SK-N-SH (cell line): ENCODE measurements at regions not wholly inside any gene's neighbourhood (a gene's known extent, or its start where the extent isn't known, plus 50 kb on each side); places are given as distances from the start of the nearest gene placed in this dataset.

Experiments used
- CTCF ChIA-PET: fragments of 300-600, 350-600 bp; formaldehyde crosslinking; extraction: SDS; loops from one replicate; lab custom pipeline; 2021; lab: Yijun Ruan, JAX
- POLR2A ChIA-PET: fragments of 350-600 bp; sonication (Branson Sonifier 250); formaldehyde crosslinking; extraction: SDS; loops from one replicate; lab custom pipeline; 2020; ENCODE audit warnings: antibody characterized with exemption, inconsistent platforms; lab: Yijun Ruan, JAX
- DNase-seq: peaks from one replicate; pipeline ENCODE4 v3.0.0; 2012
- H2AFZ ChIP-seq: fragments of 200-600 bp; sonication (generic); 2 replicates; pipeline ENCODE4 v1.8.1; 2016; ENCODE audit warnings: antibody characterized with exemption, mild to moderate bottlenecking, low read depth
- H3F3A ChIP-seq: fragments of 200-600 bp; sonication (generic); replicated peaks from 2 replicates; pipeline ENCODE3; 2016; ENCODE audit warnings: antibody characterized with exemption, mild to moderate bottlenecking; ENCODE audit not compliant: insufficient read depth
- H3K27ac ChIP-seq, 2 experiments: fragments of 200-500 bp in 1 of 2; fragments of 200-600 bp in 1 of 2; sonication (Bioruptor generic) in 1 of 2; sonication (generic), shearing (Covaris generic) in 1 of 2; 2 replicates each; pipeline versions ENCODE4 v1.5.1 to v1.6.1; 2014 to 2016; ENCODE audit warnings: low read depth in 2 of 2, inconsistent platforms in 1 of 2, low read length in 1 of 2, mild to moderate bottlenecking in 1 of 2, mixed read lengths in 1 of 2
- H3K27me3 ChIP-seq: fragments of 200-600 bp; sonication (generic), shearing (Covaris generic); 2 replicates; pipeline ENCODE4 v1.6.1; 2016; ENCODE audit warnings: mixed run types; ENCODE audit not compliant: insufficient read depth
- H3K36me3 ChIP-seq, 2 experiments: fragments of 200-500 bp in 1 of 2; fragments of 200-600 bp in 1 of 2; sonication (Bioruptor generic) in 1 of 2; sonication (generic) in 1 of 2; replicated peaks in 1 of 2; 2 replicates each; pipeline versions ENCODE3 to v1.5.1; 2014 to 2016; ENCODE audit warnings: low read length in 1 of 2, mild to moderate bottlenecking in 1 of 2; ENCODE audit not compliant: insufficient read depth in 2 of 2, control insufficient read depth in 1 of 2
- H3K4me1 ChIP-seq, 2 experiments: fragments of 200-500 bp in 1 of 2; fragments of 200-600 bp in 1 of 2; sonication (Bioruptor generic) in 1 of 2; sonication (generic), shearing (Covaris generic) in 1 of 2; 2 replicates each; pipeline versions ENCODE4 v1.5.1 to v1.6.1; 2014 to 2016; ENCODE audit warnings: low read depth in 1 of 2, low read length in 1 of 2, mixed run types in 1 of 2; ENCODE audit not compliant: insufficient read depth in 2 of 2, control insufficient read depth in 1 of 2
- H3K4me2 ChIP-seq: fragments of 200-600 bp; sonication (generic), shearing (Covaris generic); 2 replicates; pipeline ENCODE4 v1.6.1; 2017; ENCODE audit warnings: mixed run types
- H3K4me3 ChIP-seq, 2 experiments: fragments of 200-500 bp in 1 of 2; fragments of 200-600 bp in 1 of 2; sonication (Bioruptor generic) in 1 of 2; sonication (generic), shearing (Covaris generic) in 1 of 2; 2 replicates each; pipeline versions ENCODE4 v1.5.1 to v1.8.1; 2014 to 2016; ENCODE audit warnings: low read depth in 2 of 2, inconsistent platforms in 1 of 2, low read length in 1 of 2, mild to moderate bottlenecking in 1 of 2, mixed read lengths in 1 of 2, moderate library complexity in 1 of 2
- H3K79me2 ChIP-seq: fragments of 200-600 bp; sonication (generic); 2 replicates; pipeline ENCODE4 v1.8.1; 2017; ENCODE audit warnings: mild to moderate bottlenecking; ENCODE audit not compliant: insufficient read depth
- H3K9ac ChIP-seq: fragments of 200-600 bp; sonication (generic); 2 replicates; pipeline ENCODE4 v1.6.1; 2017; ENCODE audit warnings: mixed run types
- H3K9me2 ChIP-seq: fragments of 200-600 bp; sonication (generic); 2 replicates; pipeline ENCODE4 v1.6.1; 2017; ENCODE audit warnings: mixed run types
- H3K9me3 ChIP-seq: fragments of 200-600 bp; sonication (generic); 2 replicates; pipeline ENCODE4 v1.6.1; 2017; ENCODE audit warnings: mixed run types, mild to moderate bottlenecking, moderate library complexity
- H4K20me1 ChIP-seq: fragments of 200-600 bp; sonication (generic); 2 replicates; pipeline ENCODE4 v1.6.1; 2017; ENCODE audit warnings: mild to moderate bottlenecking, mixed run types; ENCODE audit not compliant: insufficient read depth
- CHD2 ChIP-seq: fragments of 150-350 bp; IDR thresholded peaks from 2 replicates; pipeline ENCODE4 v1.6.1; 2018; ENCODE audit warnings: low read length; ENCODE audit not compliant: partially characterized antibody
- EP300 ChIP-seq, 2 experiments: IDR thresholded peaks; 2 replicates each; pipeline versions ENCODE4 v1.4.0 to v1.6.1; 2012; ENCODE audit warnings: borderline replicate concordance in 1 of 2, low read depth in 1 of 2, low read length in 1 of 2
- EZH2phosphoT487 ChIP-seq: fragments of 200-600 bp; sonication (generic); IDR thresholded peaks from 2 replicates; pipeline ENCODE4 v1.6.1; 2017; ENCODE audit warnings: low read depth, mixed run types, mild to moderate bottlenecking, antibody characterized with exemption, moderate library complexity, borderline replicate concordance
- FOXJ3 ChIP-seq: sonication (generic); formaldehyde crosslinking; IDR thresholded peaks from 2 replicates; pipeline ENCODE4 v1.5.1; 2020; ENCODE audit warnings: mild to moderate bottlenecking, missing genetic modification reagents
- FOXM1 ChIP-seq: IDR thresholded peaks from 2 replicates; pipeline ENCODE4 v1.4.0; 2012; ENCODE audit warnings: low read depth, mild to moderate bottlenecking
- JUND ChIP-seq: IDR thresholded peaks from 2 replicates; pipeline ENCODE4 v1.4.0; 2012
- MEF2A ChIP-seq: IDR thresholded peaks from 2 replicates; pipeline ENCODE4 v1.4.0; 2012; ENCODE audit warnings: low read depth, borderline replicate concordance
- MXI1 ChIP-seq: IDR thresholded peaks from 2 replicates; pipeline ENCODE4 v1.6.1; 2012; ENCODE audit warnings: mild to moderate bottlenecking, low read depth, low read length, improper control_type of control experiment
- NRF1 ChIP-seq: IDR thresholded peaks from 2 replicates; pipeline ENCODE4 v1.6.1; 2012; ENCODE audit warnings: low read depth, mild to moderate bottlenecking, low read length
- POLR2AphosphoS5 ChIP-seq: IDR thresholded peaks from 2 replicates; pipeline ENCODE4 v1.6.1; 2012; ENCODE audit warnings: low read depth, low read length
- RCOR1 ChIP-seq: fragments of 150-350 bp; IDR thresholded peaks from 2 replicates; pipeline ENCODE4 v1.6.1; 2017; ENCODE audit warnings: antibody characterized with exemption, low read length
- RXRA ChIP-seq: IDR thresholded peaks from 2 replicates; pipeline ENCODE4 v1.4.0; 2012; ENCODE audit warnings: low read depth, mild to moderate bottlenecking, borderline replicate concordance
- TAF1 ChIP-seq: IDR thresholded peaks from 2 replicates; pipeline ENCODE4 v1.6.1; 2012; ENCODE audit warnings: low read depth, mild to moderate bottlenecking, low read length, moderate library complexity, borderline replicate concordance
- YY1 ChIP-seq: IDR thresholded peaks from 2 replicates; pipeline ENCODE4 v1.4.0; 2012; ENCODE audit warnings: low read depth, mild to moderate bottlenecking
- WGBS: methylation state at CpG from one replicate; pipeline ENCODE4 v1.1.6; 2017; ENCODE audit warnings: low lambda C conversion rate; 5-methylcytosine and 5-hydroxymethylcytosine counted together
- TF ChIP-seq, protein P1 (sequence below): IDR thresholded peaks from 2 replicates; pipeline ENCODE4 v1.6.1; 2012; ENCODE audit warnings: mild to moderate bottlenecking, low read depth, low read length, moderate library complexity
- TF ChIP-seq, protein P2 (sequence below): IDR thresholded peaks from 2 replicates; pipeline ENCODE4; 2012

DNA sequence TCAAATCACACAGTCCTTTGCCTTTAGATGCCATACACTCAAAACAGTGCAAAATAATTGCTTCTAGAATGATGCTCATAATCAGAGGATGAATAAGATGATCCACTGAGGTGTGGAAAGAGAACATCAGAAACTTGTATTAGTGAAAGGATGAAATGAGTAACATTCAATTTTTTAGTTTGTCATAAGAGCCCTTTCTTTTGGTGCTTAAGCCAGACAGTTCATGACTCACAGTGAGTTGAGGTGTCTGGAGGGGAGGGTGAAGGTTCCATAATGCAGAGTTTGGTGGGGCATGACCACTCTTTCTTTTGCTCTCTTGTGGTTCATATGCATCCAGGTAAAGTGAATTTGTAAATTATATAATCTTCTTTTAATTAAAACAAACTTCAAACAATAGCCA lies 415.0 kb upstream of the CELF4 start:
- no peak overlapping the region for H3K4me2 ChIP-seq
- DNase-seq: no peak
- ChIA-PET POLR2A (no interaction called here), CTCF (no interaction called here)
- no peaks in the 10 kb centered on the region for H3F3A ChIP-seq
- H3K9me2 ChIP-seq: no peaks in the 10 kb centered on the region
- H3K9me3 ChIP-seq: no peaks in the 10 kb centered on the region; the same call in 1 of the 2 replicates
- H2AFZ ChIP-seq: no peak overlapping the region
- H4K20me1 ChIP-seq: no peaks in the 10 kb centered on the region
- no peak overlapping the region for H3K27ac ChIP-seq
- no peak overlapping the region for H3K4me3 ChIP-seq
- H3K36me3 ChIP-seq: no peaks in the 10 kb centered on the region
- H3K27me3 ChIP-seq: no peaks in the 10 kb centered on the region
- no peak for TF ChIP-seq YY1
- TF ChIP-seq, protein P1, sequence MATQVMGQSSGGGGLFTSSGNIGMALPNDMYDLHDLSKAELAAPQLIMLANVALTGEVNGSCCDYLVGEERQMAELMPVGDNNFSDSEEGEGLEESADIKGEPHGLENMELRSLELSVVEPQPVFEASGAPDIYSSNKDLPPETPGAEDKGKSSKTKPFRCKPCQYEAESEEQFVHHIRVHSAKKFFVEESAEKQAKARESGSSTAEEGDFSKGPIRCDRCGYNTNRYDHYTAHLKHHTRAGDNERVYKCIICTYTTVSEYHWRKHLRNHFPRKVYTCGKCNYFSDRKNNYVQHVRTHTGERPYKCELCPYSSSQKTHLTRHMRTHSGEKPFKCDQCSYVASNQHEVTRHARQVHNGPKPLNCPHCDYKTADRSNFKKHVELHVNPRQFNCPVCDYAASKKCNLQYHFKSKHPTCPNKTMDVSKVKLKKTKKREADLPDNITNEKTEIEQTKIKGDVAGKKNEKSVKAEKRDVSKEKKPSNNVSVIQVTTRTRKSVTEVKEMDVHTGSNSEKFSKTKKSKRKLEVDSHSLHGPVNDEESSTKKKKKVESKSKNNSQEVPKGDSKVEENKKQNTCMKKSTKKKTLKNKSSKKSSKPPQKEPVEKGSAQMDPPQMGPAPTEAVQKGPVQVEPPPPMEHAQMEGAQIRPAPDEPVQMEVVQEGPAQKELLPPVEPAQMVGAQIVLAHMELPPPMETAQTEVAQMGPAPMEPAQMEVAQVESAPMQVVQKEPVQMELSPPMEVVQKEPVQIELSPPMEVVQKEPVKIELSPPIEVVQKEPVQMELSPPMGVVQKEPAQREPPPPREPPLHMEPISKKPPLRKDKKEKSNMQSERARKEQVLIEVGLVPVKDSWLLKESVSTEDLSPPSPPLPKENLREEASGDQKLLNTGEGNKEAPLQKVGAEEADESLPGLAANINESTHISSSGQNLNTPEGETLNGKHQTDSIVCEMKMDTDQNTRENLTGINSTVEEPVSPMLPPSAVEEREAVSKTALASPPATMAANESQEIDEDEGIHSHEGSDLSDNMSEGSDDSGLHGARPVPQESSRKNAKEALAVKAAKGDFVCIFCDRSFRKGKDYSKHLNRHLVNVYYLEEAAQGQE: no peak
- H3K4me1 ChIP-seq: no peaks in the 10 kb centered on the region
- H3K79me2 ChIP-seq: no peaks in the 10 kb centered on the region
- no peak overlapping the region for H3K9ac ChIP-seq

DNA sequence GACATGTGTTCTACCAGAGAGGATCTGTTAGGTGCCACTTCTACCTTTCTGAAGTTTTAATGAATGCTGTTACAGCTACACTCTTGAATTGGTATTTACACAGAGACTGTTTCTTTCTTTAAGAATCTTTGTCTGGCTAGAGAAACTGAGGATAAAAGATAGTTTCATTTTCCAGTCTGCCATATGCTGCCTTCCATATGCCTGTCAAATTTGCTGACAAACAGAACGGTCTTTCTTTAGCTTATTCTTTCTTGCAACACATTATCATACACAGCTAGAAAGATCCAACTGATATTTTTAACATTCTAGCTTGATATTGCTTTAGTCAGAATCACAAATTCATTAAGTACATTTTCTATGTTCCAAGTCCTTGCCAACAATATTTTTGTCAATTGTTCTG lies 409.8 kb upstream of the CELF4 start:
- DNase-seq: no peak

DNA sequence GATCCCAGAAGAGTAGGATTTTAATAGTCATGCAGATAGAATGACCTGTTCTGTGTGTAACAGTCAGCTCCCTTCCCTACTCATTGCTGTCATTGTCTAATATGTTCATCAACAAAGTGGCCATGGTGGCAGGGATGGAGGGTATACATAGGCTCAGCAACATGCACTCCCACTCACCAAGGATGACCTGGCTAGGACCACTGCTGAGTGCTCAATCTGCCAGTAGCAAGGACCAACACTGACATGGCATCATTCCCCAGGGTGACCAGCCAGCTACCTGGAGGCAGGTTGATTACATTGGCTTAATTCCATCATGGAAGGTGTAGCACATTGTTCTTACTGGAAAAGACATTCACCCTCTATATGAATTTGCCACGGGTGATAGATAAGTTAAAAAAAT lies 401.7 kb upstream of the CELF4 start:
- Histone ChIP-seq H3K9me2 (no peaks in the 10 kb centered on the region), H3K4me3 (no peak overlapping the region), H3F3A (no peaks in the 10 kb centered on the region), H3K27ac (no peak overlapping the region), H3K79me2 (no peaks in the 10 kb centered on the region), H3K4me2 (no peak overlapping the region), H3K27me3 (no peaks in the 10 kb centered on the region), H3K4me1 (no peaks in the 10 kb centered on the region; a peak in 1 of 4 replicates), H4K20me1 (no peaks in the 10 kb centered on the region), H2AFZ (no peak overlapping the region), H3K36me3 (no peaks in the 10 kb centered on the region), H3K9me3 (no peaks in the 10 kb centered on the region), H3K9ac (no peak overlapping the region)
- 5% methylated on average over 1 of the region's 1 CpG for WGBS
- DNase-seq: no peak
- CTCF ChIA-PET: no interaction called here
- POLR2A ChIA-PET: no interaction called here
- TF ChIP-seq EZH2phosphoT487 (no peak), POLR2AphosphoS5 (no peak), MEF2A (no peak), TAF1 (no peak), FOXJ3 (no peak), RXRA (no peak), JUND (no peak)
- TF ChIP-seq, protein P1: no peak
- TF ChIP-seq, protein P2, sequence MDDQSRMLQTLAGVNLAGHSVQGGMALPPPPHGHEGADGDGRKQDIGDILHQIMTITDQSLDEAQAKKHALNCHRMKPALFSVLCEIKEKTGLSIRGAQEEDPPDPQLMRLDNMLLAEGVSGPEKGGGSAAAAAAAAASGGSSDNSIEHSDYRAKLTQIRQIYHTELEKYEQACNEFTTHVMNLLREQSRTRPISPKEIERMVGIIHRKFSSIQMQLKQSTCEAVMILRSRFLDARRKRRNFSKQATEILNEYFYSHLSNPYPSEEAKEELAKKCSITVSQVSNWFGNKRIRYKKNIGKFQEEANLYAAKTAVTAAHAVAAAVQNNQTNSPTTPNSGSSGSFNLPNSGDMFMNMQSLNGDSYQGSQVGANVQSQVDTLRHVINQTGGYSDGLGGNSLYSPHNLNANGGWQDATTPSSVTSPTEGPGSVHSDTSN: no peak

More for the DNA sequence above, 409.8 kb upstream of the CELF4 start:
- no peaks in the 10 kb centered on the region for H3K79me2 ChIP-seq
- no peaks in the 10 kb centered on the region for H3F3A ChIP-seq
- TF ChIP-seq MXI1 (no peak), FOXM1 (no peak), EP300 (IDR thresholded peaks at IDR 0.05; ENCODE audit: borderline replicate concordance in 1 of 2, low read depth in 1 of 2, low read length in 1 of 2) (no peak), MEF2A (no peak), NRF1 (no peak), CHD2 (no peak), FOXJ3 (no peak), RCOR1 (no peak)
- TF ChIP-seq, all 33 proteins: peak for 0
- Histone ChIP-seq H3K9ac (no peak overlapping the region), H3K4me2 (no peak overlapping the region), H3K27me3 (no peaks in the 10 kb centered on the region), H3K4me3 (no peak overlapping the region), H2AFZ (no peak overlapping the region), H4K20me1 (no peaks in the 10 kb centered on the region), H3K4me1 (no peaks in the 10 kb centered on the region), H3K9me2 (no peaks in the 10 kb centered on the region), H3K9me3 (no peaks in the 10 kb centered on the region; the same call in 1 of the 2 replicates), H3K36me3 (no peaks in the 10 kb centered on the region), H3K27ac (no peak overlapping the region)
- 9% methylated on average over 1 of the region's 1 CpG for WGBS
- ChIA-PET POLR2A (no interaction called here), CTCF (no interaction called here)
